GDM1 (cell line): ENCODE measurements at regions not wholly inside any gene's neighbourhood (a gene's known extent, or its start where the extent isn't known, plus 50 kb on each side); places are given as distances from the start of the nearest gene placed in this dataset.

Experiments
- DNase-seq: peaks from one replicate; lab custom pipeline; 2025; lab: John Stamatoyannopoulos, UW

GRCh38 chr4:23166919-23167318 lies 474.2 kb downstream of the GBA3 start:
- no peak for DNase-seq

- no peak for DNase-seq
These were observed 473.7 kb downstream of the GBA3 start for GRCh38 chr4:23166407-23166806.

- DNase-seq: no peak
These were observed 472.9 kb downstream of the GBA3 start for GRCh38 chr4:23165669-23166068.

GRCh38 chr4:23163647-23164436 lies 471.1 kb downstream of the GBA3 start:
- no peak for DNase-seq

- no peak for DNase-seq
These were observed 469.5 kb downstream of the GBA3 start for GRCh38 chr4:23162275-23162674.

GRCh38 chr4:23161787-23162186 lies 469.1 kb downstream of the GBA3 start:
- DNase-seq: no peak

GRCh38 chr4:23153076-23153475 lies 460.3 kb downstream of the GBA3 start:
- DNase-seq: no peak

GRCh38 chr4:23149815-23150214 lies 457.1 kb downstream of the GBA3 start:
- DNase-seq: no peak

GRCh38 chr4:23144707-23145106 lies 452.0 kb downstream of the GBA3 start:
- DNase-seq: no peak

GRCh38 chr4:23135792-23136645 lies 443.3 kb downstream of the GBA3 start:
- no peak for DNase-seq

GRCh38 chr4:23134331-23134730 lies 441.6 kb downstream of the GBA3 start:
- no peak for DNase-seq

- DNase-seq: no peak
These were observed 438.1 kb downstream of the GBA3 start for GRCh38 chr4:23130845-23131244.

- no peak for DNase-seq
These were observed 432.4 kb downstream of the GBA3 start for GRCh38 chr4:23125118-23125517.

GRCh38 chr4:23122666-23123400 lies 430.1 kb downstream of the GBA3 start:
- DNase-seq: no peak

GRCh38 chr4:23120374-23120773 lies 427.6 kb downstream of the GBA3 start:
- DNase-seq: no peak

- DNase-seq: no peak
These were observed 425.1 kb downstream of the GBA3 start for GRCh38 chr4:23117826-23118225.

- no peak for DNase-seq
These were observed 421.8 kb downstream of the GBA3 start for GRCh38 chr4:23114538-23114937.

GRCh38 chr4:23113104-23113503 lies 420.4 kb downstream of the GBA3 start:
- no peak for DNase-seq

- DNase-seq: no peak
These were observed 413.8 kb downstream of the GBA3 start for GRCh38 chr4:23106516-23106915.

GRCh38 chr4:23105759-23106370 lies 413.1 kb downstream of the GBA3 start:
- DNase-seq: no peak

GRCh38 chr4:23097251-23097650 lies 404.5 kb downstream of the GBA3 start:
- DNase-seq: no peak

GRCh38 chr4:23091711-23092110 lies 399.0 kb downstream of the GBA3 start:
- DNase-seq: no peak
